UCSD-AML1 (cell line): ENCODE measurements at regions not wholly inside any gene's neighbourhood (a gene's known extent, or its start where the extent isn't known, plus 50 kb on each side); places are given as distances from the start of the nearest gene placed in this dataset.

Experiments used
- DNase-seq: peaks from one replicate; lab custom pipeline; 2025; ENCODE audit not compliant: unreplicated experiment; lab: John Stamatoyannopoulos, UW

DNA sequence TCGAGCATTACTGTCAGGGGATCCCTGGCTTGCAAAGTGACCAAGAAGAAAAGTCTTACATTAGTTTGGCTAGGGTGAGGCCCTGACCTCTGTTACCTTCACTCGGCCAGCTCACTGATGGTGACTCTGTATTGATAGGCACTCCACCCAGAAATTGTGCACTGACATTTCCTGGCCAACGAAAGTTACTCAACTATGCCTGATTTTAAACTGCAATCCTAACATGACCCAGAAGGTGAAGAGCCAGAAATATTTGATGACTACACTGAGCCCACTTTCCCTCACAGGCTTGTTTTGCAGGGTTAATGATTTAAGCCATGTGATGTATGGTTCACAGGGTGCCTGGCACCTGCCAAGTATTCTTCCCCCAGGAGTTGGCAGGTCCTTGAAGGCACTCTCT is 208.2 kb upstream of the MAF start:
- DNase-seq, result no peak

- DNase-seq, result no peak
Observed at GRCh38 chr16:79806757-79807156, 206.2 kb upstream of the MAF start.

DNA sequence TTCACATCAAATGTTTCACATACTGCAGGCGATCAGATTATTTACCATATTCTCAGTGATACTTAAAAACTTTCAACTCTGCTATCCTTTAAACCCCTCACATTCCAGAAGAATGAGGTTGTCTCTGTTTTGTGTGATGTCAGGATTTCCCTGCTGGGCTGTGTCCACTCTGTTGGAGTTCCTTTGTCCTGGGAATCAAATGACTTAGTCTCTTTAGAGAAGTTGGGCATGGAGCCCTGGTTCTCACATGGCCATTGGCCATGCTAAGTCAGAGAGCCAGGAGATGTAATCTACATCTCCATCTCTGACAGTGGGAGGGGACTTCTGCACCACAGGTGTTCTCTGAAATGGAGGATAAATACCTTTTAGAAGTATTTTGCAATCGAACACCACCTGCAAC is 205.1 kb upstream of the MAF start:
- DNase-seq, result no peak

- no peak for DNase-seq
Observed at GRCh38 chr16:79801646-79802045, 201.1 kb upstream of the MAF start.

DNA sequence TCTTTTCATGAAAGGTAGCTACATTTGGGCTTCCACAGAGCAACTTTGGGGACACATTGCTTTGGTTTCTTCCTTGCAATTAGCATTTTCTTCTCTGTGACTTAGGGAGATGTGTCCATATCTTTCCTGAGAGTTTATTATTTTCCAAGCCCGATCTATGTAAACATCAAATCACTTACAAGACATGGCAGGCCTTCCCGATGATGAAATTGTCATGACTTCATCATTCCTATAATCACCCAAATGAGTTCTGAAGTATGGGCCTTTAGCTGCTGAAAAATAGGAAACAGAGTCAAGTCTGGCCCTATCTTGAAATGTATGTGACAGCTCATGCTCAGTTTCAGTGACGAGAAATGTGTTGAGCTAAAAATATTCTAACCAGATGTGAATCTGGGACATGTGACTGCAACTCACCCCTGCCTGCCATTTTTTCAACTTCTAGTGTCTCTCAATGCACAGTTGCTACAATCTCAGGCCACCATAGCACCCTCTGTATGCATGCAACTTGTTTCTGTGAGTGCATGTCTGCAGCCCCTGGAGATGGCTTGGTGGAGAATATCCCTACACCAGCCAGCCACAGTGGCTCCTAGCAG is 199.6 kb upstream of the MAF start:
- no peak for DNase-seq

DNA sequence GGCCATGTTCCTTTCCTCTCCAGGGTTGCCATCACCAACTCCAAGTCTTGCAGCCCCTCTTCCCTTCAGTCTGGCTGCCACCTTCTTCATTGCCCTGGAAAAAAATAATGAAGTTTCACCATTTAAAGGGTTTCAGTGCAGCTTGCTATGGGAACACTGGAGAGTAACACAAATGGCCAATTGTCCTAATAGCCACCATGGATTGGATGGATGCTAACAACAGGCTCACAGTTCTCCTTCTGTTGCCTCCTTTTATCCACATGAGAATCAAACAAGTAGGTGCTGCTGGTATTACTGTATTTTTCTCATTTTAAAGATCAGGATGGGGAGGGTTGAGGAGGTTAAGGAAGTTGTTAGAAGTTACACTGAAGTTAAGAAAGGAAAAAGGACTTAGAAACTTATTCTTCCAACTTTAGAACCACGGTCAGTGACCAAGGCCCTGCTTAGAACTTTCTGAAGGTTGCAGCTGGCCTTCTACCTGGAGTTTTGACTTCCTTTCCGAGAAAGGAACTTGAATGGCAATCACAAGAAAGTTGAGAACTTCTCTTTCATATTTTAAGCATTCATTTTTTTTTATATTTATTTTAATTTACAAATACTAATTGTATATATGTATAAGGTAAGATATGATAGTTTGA is 198.0 kb upstream of the MAF start:
- DNase-seq, result no peak

DNA sequence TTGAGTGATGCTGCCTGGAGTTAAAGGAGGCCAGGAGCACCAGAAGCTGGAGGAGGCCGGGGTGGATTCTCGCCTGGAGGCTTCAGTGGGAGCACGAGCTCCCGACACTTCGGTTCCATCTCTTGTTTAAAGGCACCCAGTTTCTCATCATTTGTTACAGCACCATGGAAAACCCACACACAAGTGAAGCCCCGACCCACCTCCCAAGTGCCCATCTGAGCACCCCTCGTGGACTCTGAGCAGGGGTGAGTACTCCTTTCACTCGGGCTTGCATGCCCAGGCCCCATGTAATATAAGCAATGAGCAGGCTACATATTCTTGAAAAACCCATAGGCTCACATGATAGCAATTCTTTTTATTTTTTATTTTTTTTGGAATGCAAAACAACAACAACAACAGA is 196.9 kb upstream of the MAF start:
- no peak for DNase-seq

DNA sequence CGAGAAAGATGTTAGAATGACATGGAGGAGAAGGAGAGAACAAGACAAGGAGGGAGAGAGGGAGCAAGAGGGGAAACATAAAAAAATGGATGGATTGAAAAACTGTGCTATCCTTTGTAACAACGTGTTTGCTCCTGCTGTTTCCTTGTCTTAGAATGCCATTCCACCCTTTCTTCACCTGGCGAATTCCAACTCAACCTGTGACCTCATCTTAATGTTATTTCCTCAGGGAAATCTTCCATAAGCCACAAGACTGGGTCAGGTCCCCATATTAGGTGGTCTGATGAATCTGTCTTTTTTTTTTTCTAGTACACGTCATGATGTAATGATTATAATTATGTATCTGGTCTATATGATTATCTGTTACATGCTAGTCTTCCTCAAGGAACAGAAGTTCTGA is 195.0 kb upstream of the MAF start:
- no peak for DNase-seq

DNA sequence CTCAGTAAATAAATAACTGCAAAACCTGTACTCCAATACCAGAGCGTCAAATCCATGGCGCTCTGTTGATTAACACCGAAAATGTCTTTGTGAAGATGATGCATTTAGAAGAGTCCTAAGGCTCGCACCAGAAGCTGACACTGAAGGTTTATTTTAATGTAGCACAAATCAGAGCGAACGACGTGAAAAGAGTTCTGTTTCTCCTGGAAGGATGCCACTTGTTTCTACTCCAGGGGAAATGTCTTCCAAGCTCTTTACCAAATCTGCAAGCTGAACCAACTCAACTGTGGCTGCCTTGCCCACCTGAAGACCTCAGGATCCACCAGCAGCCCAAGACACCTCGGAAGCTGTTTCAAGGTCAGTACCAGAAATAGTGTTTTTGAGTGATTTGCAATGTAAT is 194.4 kb upstream of the MAF start:
- no peak for DNase-seq

DNA sequence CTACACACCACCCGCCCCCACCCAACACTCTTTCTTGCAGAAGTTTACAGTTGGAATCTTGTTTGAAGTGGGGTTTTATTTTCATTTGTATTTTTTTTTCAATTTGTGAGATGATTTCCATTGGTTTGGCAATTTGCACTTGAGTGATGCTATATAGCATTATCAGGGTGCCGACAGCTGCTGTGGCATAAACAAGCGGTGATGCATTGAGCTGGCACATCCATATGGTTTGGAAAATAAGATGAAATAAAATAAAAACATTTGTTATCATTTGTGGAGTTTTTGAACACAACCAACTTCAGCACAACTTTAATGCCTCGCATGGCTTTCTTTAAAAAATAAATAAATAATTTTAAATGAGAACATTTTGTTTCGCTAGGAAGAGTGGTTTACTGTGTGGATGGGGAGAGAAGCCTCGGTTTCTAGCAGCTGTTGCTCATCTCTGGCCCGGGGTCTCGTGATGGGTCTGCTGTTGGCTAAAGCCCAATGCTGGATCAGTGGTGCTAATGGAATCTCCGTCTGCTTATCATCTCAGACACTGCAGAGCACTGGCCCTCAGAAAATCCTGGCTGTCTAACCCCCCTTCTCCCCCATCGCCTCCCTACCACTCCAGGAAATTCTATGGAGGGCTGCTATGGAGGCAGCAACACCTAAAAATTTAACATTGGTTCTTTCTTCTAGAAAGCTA is 192.3 kb upstream of the MAF start:
- no peak for DNase-seq

- DNase-seq, result no peak
Observed at GRCh38 chr16:79792076-79792475, 191.5 kb upstream of the MAF start.

DNA sequence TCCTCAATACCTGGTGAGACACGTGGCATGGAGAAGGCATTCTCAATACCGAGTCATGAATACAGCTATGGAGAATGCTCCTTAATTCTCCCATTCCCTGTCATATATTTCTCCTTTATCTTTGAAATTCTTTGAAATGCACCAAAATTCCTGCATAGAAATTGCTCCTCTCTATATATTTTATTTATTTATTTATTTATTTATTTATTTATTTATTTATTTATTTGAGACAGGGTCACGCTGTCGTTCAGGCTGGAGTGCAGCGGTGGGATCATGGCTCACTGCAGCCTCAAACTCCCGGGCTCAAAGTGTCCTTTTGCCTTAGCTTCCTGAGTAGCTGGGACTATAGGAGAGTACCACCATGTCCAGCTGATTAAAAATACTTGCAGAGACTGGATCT is 190.3 kb upstream of the MAF start:
- no peak for DNase-seq

GRCh38 chr16:79788949-79789348 is 188.4 kb upstream of the MAF start:
- DNase-seq, result no peak

- DNase-seq, result no peak
Observed at GRCh38 chr16:79786389-79786788, 185.9 kb upstream of the MAF start.

DNA sequence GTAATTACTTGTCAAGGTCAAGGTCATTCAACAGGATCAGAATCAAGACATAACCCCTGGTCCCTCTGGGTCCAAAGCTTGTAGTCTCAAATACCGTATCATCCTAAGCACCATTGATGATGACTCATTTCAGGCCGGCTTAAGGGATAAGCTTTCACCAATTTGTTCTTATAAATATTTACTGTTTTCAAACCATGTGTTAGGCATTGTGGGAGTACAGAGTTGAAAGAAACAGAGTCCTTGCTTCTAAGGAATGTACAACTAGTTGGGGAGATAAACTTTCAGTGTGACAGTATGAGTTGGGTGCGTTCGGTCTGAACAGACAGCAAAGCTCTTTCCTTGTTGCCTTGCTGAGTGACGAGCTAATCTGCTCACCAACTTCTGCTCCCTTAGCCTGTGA is 183.5 kb upstream of the MAF start:
- no peak for DNase-seq

DNA sequence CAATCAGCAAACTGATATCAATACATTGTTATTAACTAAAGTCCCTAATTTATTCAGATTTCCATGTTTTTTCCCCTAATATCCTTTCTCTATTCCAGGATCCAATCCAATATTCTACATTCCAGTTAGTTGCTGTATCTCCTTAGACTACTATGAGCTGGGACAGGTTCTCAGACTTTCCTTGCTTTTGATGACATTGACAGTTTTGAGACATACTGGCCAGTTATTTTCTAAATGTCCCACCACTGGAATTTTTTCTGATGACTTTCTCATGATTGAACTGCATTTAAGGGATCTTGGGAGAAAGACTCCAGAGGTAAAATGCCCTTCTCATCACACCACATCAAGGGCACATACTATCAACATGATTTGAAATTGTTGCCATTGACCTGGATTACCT is 177.1 kb upstream of the MAF start:
- no peak for DNase-seq

- DNase-seq, result no peak
Observed at GRCh38 chr16:79776243-79776847, 175.8 kb upstream of the MAF start.

DNA sequence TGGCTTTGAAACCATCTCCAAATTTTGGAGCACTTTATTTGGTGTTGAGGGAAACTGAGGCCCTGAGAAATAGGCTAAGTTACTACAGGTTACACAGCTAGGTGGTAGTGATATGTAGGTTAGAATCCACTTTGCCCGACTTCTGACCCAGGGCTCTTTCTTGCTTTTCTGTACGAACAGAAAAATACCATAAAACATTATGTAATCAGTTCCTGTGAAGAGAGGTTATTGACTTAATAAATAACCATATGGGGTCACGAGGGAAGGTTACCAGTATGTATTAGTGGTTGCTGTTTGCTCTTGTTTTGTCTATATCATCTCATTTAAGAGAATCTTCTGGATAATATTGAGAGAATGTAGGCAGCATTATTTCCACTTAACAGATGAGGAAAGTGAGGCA is 172.2 kb upstream of the MAF start:
- DNase-seq, result no peak

GRCh38 chr16:79772048-79772447 is 171.5 kb upstream of the MAF start:
- DNase-seq, result no peak

- peak; percentile 75 for DNase-seq
Observed at GRCh38 chr16:79770244-79771064, 169.9 kb upstream of the MAF start.

DNA sequence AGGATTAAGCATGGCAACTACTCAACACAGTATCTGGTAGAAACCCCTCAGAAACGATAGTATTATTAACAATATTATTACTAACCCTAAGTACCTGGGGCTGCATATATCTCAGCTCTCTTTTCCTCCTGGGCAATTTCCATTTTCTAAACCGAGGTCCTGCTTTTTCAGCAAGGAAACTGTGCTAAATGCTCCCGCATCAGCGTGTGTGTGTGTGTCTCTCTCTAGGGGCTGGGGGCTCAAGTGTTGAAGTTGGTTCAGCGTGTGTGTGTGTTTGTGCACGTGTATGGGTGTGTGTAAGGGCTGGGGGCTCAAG is 169.3 kb upstream of the MAF start:
- no peak for DNase-seq
